Peyer's patch (tissue), 4 donors: ENCODE measurements at regions not wholly inside any gene's neighbourhood (a gene's known extent, or its start where the extent isn't known, plus 50 kb on each side); places are given as distances from the start of the nearest gene placed in this dataset.

Experiments
- DNase-seq, 3 donors: peaks; one replicate each; pipeline ENCODE4 v3.0.0-alpha.2; 2017 to 2019
- H3K27ac ChIP-seq, 4 donors: fragments of 200-600 bp; sonication (generic); one replicate each; pipeline ENCODE4 v1.5.1; 2016 to 2019
- H3K27me3 ChIP-seq, 2 donors: fragments of 200-600 bp; sonication (generic); one replicate each; pipeline ENCODE4 v1.5.1; 2019
- H3K36me3 ChIP-seq, 3 donors: fragments of 200-600 bp; sonication (generic); one replicate each; pipeline ENCODE4 v1.5.1; 2016 to 2019
- H3K4me1 ChIP-seq, 4 donors: fragments of 200-600 bp; sonication (generic); one replicate each; pipeline ENCODE4 v1.5.1; 2016 to 2019
- H3K4me3 ChIP-seq, 4 donors: fragments of 200-600 bp; sonication (generic); 1 replicate in 3 of 4; 2 replicates in 1 of 4; pipeline ENCODE4 v1.5.1; 2016 to 2019; ENCODE audit warnings: mild to moderate bottlenecking in 1 of 4
- H3K9me3 ChIP-seq, 4 donors: fragments of 200-600 bp; sonication (generic); one replicate each; pipeline ENCODE4 v1.5.1; 2016 to 2019; ENCODE audit warnings: mild to moderate bottlenecking in 1 of 4
- POLR2A ChIP-seq, 2 donors: fragments of 450-650 bp; IDR thresholded peaks; one replicate each; pipeline ENCODE4 v1.5.1; 2017; ENCODE audit warnings: antibody characterized with exemption in 2 of 2, mild to moderate bottlenecking in 2 of 2, moderate library complexity in 2 of 2
- TF ChIP-seq, protein P1 (sequence below), 6 experiments: fragments of 450-650 bp in 4 of 6; fragments of 200-600 bp in 2 of 6; sonication (generic) in 1 of 6; IDR thresholded peaks; one replicate each; pipeline ENCODE4 v1.5.1; 2017 to 2019; ENCODE audit warnings: antibody characterized with exemption in 6 of 6, mild to moderate bottlenecking in 3 of 6, moderate library complexity in 1 of 6

DNA sequence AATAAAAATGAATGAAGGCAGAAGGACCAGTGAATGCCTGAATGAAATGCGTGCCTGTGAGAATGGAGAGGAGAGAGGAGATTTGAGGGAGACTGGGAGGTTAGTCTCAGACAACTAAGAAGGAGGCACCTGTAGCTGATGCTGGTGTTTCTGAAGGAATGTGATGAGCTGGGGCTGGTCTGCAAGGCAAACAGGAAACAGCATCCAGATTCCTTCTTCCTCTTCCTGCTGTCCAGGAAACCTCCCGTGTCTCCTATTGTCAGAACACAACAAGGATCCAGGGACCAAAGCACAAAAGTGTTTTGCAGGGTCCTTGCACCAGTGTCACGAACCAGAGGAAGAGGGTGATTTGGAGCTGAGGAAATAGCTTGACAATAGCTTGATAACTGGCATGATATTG lies 50.4 kb upstream of the TAB2 start:
- Histone ChIP-seq H3K9me3 (no peaks in the 10 kb centered on the region), H3K27ac (peak overlapping the region in 1 of 4 donors; percentile 55), H3K27me3 (no peaks in the 10 kb centered on the region), H3K4me3 (no peak overlapping the region), H3K4me1 (peaks cover 0 to 5% (median 0%) of the 10 kb centered on the region in 4 donors), H3K36me3 (no peaks in the 10 kb centered on the region)
- TF ChIP-seq, protein P1, sequence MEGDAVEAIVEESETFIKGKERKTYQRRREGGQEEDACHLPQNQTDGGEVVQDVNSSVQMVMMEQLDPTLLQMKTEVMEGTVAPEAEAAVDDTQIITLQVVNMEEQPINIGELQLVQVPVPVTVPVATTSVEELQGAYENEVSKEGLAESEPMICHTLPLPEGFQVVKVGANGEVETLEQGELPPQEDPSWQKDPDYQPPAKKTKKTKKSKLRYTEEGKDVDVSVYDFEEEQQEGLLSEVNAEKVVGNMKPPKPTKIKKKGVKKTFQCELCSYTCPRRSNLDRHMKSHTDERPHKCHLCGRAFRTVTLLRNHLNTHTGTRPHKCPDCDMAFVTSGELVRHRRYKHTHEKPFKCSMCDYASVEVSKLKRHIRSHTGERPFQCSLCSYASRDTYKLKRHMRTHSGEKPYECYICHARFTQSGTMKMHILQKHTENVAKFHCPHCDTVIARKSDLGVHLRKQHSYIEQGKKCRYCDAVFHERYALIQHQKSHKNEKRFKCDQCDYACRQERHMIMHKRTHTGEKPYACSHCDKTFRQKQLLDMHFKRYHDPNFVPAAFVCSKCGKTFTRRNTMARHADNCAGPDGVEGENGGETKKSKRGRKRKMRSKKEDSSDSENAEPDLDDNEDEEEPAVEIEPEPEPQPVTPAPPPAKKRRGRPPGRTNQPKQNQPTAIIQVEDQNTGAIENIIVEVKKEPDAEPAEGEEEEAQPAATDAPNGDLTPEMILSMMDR (IDR thresholded peaks at IDR 0.05) = no peak
- TF ChIP-seq POLR2A (IDR thresholded peaks at IDR 0.05) = no peak
- no peak for DNase-seq

DNA sequence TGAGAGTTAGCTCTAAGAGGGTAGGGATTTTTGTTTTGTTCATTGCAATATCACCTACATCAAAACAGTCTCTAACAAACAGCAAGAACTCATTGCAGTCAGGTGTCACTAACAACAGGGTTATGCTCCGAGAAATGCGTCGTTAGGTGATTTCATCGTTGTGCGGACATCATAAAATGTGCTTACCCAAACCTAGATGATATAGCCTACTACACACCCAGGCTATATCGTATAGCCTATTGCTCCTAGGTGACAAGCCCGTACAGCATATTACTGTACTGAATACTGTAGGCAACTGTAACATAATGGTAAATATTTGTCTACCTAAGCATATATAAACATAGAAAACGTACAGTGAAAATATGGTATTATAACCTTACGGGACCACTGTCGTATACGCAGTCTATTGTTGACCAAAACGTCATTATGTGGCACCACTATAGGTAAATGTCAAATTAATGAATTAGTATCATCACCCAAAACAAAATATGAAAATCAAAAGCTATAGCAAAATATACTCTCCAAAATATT lies 49.9 kb upstream of the TAB2 start:
- Histone ChIP-seq H3K27ac (peak overlapping the region in 1 of 4 donors; percentile 55), H3K4me1 (peaks cover 0 to 5% (median 0%) of the 10 kb centered on the region in 4 donors), H3K27me3 (no peaks in the 10 kb centered on the region), H3K4me3 (no peak overlapping the region), H3K36me3 (no peaks in the 10 kb centered on the region), H3K9me3 (no peaks in the 10 kb centered on the region)
- TF ChIP-seq, protein P1 (IDR thresholded peaks at IDR 0.05) = no peak
- no peak for TF ChIP-seq POLR2A (IDR thresholded peaks at IDR 0.05)
- DNase-seq = no peak
